ENCODE measurements at regions not wholly inside any gene's neighbourhood (a gene's known extent, or its start where the extent isn't known, plus 50 kb on each side); places are given as distances from the start of the nearest gene placed in this dataset.

DNA sequence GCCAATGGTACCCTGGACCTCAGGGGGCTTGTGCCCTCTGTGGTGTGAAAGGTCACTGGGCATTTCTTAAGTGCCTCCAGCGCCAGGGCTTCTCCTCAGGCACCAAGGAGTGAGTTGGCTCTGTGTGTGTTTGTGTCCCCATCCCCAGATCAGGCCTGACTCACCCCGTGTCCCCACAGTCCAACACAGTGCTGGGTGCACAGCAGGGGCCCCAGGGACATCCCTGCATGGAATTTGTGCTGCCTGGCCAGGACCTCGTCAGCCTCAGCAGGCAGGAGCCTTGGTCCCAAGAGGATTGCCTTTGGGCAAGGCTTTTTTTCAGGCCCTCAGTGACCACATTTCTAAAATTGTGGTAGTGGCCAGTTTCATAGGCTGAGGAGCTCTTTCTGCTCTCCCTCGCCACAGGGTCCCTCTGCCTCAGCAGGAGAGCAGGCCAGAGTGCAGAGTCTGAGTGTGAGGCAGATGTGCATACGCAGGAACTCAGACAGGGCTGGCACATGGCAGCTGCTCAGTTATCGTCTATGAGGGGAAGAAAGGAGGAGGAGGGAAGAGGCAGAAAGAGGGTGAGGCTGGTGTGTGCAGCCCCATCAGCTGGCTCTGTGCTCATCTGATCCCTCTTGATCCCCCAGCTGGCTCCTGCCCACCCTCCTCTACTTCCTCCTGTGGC lies 215.6 kb downstream of the RPLP1 start:
- no peak for TF ChIP-seq CTCF (IDR thresholded peaks at IDR 0.05; ENCODE audit: insufficient read depth, low read depth, low read length, missing control alignments)
- H3K4me3 ChIP-seq (ENCODE audit: low read depth, low read length): no peak overlapping the region
- DNase-seq (ENCODE audit: low read depth): peak; percentile 52

DNA sequence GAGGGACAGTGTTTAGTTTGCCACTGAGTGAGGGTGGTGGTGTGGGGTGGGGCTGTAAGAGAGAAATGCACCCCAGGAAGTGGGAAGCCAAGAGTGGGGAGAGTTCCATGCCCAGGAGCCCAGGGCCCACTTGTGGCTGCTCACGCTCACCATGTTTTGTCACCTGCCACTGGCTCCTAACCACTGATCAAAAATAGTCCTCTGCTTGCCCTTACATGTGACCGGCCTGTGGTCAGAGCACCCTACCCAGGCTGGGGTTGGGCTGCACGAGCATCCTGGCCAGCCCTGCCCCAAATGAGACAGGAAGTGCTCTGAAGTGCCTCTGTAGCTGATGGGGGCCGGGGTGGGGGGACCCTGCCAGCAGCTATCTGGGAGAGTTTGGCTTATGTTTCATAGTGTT lies 216.3 kb downstream of the RPLP1 start:
- peak; percentile 91 for DNase-seq (ENCODE audit: low read depth)
- no peak overlapping the region for H3K4me3 ChIP-seq (ENCODE audit: low read depth, low read length)
- no peak for TF ChIP-seq CTCF (IDR thresholded peaks at IDR 0.05; ENCODE audit: insufficient read depth, low read depth, low read length, missing control alignments)

DNA sequence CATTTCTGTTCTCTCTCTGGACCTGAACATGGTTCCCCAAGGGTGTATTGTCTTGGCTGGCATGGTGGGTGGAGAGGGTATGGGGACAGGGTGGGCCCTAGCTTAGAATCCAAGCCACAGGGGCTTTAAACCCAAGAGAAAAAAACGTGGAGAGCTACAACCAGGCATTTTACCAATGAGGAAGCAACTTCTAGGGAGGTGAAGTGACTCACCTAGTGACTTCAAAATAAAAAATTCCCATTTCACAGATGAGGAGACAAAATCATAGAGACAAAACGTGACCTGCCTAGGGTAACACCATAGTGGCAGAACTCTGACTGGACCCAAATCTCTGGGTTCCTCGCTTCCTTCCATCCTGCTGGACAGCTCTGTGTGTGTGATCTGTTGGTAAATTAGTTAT lies 216.8 kb downstream of the RPLP1 start:
- H3K4me3 ChIP-seq (ENCODE audit: low read depth, low read length): no peak overlapping the region
- no peak for DNase-seq (ENCODE audit: low read depth)
- TF ChIP-seq CTCF (IDR thresholded peaks at IDR 0.05; ENCODE audit: insufficient read depth, low read depth, low read length, missing control alignments): no peak

DNA sequence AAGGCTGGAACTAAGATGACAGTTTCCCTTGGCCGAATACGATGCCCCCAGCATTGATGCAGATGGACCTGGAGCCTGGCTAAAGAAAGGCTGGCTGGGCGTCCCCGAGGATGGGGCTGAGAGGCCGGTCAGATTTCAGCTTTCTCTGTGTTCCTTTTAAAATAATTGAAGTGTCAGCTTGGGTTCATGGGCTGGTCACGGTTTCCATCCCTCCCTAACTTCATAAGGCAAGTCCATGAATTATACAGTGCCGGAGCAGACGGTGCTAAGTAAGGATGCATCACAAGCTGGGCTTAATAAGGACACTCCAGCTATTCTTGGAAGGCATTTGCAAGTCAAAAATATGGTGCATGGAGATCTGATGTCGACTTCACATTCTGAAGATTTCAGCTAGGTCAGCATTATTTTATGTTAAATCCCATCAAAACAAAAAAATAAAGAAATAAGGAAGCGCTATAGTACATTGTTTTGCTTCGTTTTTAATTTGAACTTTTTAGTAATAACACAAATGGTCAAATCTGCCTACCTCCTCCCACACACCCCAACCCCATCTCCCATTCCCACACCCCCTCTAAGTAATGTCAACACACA lies 220.8 kb downstream of the RPLP1 start:
- DNase-seq (ENCODE audit: low read depth): no peak
- H3K4me3 ChIP-seq (ENCODE audit: low read depth, low read length): no peak overlapping the region
- TF ChIP-seq CTCF (IDR thresholded peaks at IDR 0.05; ENCODE audit: insufficient read depth, low read depth, low read length, missing control alignments): no peak

GRCh38 chr15:69675731-69676130 lies 223.1 kb downstream of the RPLP1 start:
- TF ChIP-seq CTCF (IDR thresholded peaks at IDR 0.05; ENCODE audit: insufficient read depth, low read depth, low read length, missing control alignments): no peak
- no peak overlapping the region for H3K4me3 ChIP-seq (ENCODE audit: low read depth, low read length)
- DNase-seq (ENCODE audit: low read depth): no peak

DNA sequence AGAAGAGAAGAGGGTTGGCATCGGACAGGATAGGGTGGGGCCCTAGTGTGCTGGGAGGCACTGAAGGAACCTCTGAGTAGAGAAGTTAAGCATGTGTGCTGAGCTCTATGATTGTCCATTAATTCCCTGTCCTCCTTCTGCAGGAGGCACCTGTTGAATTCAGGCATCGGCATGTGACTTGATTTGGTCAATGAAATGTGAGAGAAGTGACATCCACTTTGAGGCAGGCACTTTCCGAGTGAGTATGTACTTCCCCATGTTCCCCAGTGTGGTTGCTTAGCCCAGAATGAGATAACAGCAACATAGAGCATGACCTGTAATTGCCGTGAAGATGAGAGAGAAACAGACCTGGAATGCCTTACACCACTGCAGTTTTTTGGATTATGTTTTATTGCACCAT lies 224.8 kb downstream of the RPLP1 start:
- DNase-seq (ENCODE audit: low read depth): peak; percentile 30
- no peak for TF ChIP-seq CTCF (IDR thresholded peaks at IDR 0.05; ENCODE audit: insufficient read depth, low read depth, low read length, missing control alignments)
- no peak overlapping the region for H3K4me3 ChIP-seq (ENCODE audit: low read depth, low read length)

All from GM12865 (cell line).